Occipital lobe (tissue), 1 donor: ENCODE measurements at regions not wholly inside any gene's neighbourhood (a gene's known extent, or its start where the extent isn't known, plus 50 kb on each side); places are given as distances from the start of the nearest gene placed in this dataset.

Source experiments
- DNase-seq: peaks from one replicate; lab custom pipeline; 2025; lab: John Stamatoyannopoulos, UW

DNA sequence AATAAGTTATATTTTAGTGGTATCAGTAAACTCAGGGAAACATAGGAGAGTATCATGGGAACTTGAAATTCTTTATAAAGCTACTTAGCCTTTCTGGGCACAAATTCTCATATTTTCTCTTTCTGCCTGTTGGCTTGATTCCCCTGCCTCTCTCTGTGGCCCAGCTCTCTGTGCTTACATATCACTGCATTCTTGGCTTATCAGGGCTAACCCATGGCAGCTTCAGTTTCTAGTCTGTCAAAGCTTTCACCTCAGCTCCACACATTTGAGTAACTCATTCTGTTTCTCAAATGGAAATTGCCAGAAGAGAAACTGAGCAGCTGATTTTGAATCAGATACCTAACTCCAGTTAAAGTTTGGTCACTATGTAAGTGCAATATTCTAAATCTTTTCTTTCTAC lies 713.1 kb downstream of the DNAJB9 start:
- DNase-seq, result no peak

DNA sequence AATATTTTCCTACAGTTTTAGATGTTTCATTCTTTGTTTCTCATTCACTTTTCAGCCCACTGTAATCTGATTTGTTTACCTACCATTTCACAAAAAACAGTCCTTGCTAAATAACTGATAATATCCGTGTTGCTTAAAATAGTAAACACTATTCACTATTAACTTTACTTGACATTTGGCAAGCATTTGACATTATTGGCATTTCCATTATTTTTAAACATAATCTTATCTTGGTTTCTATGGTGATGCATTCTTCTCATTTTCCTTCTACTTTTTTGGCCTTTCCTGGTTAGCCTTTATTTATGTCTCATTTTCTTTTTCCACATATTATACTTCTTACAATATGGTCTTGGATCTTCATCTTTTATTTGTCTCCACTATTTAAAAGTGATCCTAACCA lies 715.3 kb downstream of the DNAJB9 start:
- DNase-seq, result no peak

DNA sequence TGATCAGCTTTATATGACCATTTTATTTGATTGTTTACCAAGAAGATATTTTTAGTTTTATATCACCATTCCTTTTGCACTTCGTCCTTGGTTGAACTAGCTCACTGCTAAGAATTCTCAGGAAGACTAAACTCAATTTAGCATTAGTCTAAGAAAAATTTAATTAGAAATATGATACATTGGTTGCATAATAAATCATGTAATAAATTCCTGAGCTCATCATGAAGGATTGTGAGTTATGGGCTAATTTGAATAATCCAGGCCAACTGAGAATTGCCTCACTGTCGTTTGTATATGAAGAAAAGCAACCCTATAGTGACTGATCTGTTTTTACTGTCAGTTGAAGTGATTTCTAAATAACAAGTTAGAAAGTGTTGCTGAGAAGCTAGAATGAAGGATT lies 725.5 kb downstream of the DNAJB9 start:
- DNase-seq, result no peak

DNA sequence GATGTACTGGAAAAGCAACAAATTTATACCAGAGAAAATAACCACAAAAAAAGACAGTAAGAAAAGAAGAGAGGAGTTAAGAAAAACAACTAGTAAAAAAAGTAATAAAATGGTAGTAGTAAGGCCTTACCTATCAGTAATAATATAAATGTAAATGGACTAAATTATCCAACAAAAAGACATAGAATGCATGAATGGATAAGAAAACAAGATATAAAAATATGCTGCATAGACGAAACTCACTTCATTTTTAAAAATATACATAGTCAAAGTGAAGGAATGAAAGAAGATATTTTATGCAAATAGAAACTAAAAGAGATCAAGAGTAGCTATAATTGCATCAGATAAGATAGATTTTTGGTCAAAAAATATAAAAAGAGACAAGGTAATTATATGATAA lies 739.1 kb downstream of the DNAJB9 start:
- no peak for DNase-seq

DNA sequence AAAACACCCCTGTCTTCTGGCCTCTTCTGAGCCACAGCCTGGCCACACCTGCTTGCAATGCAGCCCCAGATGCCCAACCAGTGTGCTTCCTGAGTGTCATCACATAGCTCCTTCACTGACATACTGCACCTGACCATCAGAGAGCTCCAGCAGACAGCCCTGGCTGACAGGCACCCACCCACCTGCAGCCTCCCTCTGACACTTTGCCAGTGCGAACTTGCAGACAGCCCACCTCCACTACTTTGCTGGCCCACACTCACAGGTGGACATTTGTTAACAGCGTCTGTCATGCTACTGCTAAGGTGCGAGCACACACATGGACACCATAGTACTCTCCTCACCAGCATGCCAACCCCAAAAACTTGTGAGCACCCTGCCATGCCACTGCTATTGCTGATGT lies 740.1 kb downstream of the DNAJB9 start:
- no peak for DNase-seq

DNA sequence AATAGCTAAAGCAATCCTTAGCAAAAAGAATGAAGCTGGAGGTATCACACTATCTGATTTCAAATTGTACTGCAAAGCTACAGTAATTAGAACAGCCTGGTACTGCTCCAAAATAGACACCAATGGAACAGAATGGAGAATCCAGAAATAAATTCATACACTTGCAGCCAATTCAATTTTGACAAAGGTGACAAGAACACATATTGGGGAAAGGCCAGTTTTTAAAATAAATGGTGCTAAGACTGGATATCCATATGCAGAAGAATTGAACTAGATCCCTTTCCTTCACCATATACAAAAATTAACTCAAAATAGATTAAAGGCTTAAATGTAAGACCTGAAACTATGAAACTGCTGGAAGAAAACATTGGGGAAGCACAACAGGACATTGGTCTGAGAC lies 748.5 kb downstream of the DNAJB9 start:
- DNase-seq, result no peak

DNA sequence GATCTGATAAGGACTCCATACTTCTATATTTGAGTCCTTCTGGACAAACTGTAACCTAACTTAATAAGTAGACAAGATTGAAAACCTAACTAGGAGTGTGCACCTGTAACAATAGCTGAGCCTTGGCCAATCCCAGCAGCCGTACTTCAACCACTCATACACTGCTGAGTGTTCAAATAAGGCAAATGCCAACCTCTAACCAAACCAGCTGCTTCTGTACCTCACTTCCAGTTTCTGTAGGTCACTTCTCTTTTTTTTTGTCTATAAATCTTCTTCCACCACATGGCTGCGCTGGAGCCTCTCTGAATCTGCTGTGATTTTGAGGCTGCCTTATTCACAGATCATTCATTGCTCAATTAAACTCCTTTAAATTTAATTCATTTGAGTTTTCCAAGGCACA lies 753.2 kb downstream of the DNAJB9 start:
- no peak for DNase-seq

DNA sequence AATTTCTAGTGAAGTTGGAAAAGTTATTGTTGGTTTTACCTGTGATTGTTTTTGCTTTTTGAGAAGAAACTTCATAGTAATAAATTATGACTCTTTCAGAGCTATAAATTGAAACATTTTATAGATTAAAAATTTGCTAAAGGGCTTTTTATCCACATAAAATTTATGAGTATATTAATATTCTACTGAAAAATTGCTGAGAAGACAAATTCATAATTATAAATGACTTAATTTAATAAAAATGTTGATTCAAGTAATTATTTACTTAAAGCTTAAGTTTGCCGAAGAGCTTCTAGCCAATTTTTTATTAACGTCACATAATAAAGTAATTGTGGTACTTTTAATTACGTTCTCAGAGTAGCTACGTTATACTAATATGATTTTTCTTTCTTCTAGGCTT lies 761.7 kb downstream of the DNAJB9 start:
- DNase-seq, result no peak

DNA sequence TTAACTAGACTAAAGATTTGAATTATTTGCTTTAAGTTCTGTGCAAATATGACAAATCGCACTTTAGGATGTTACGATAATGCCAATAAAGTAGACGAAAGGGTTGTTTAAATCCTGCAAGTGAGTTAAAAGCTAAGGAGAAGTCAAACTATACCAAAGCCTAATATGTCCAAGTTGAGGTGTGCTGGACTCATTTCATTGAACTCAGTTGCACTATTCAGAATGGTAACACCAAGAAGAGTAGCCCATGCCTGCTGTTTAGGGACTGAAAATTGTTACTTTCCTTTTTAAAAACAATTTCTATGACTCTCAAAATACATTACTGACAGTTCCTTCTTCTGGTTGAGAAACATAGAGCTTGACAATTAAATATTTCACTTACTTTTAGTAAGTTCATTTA lies 766.3 kb downstream of the DNAJB9 start:
- DNase-seq, result no peak

DNA sequence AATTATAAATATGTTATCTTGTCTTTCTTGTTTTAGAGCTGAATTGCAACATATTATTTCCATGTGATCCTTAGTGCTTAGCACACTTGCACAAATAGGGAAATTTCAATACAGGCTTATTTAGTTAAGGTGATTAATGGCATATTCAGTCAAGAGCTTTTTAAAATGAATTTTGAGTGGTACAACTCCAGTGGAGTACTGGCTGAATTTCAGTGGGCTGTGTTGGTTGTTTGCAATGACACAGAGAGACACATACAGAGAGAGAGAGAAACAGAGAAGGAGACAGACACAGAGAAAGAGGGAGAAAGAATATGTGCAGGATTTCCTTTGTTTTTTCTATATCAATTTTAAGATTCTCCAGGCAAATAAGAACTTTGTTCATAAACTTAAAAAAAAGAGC lies 766.9 kb downstream of the DNAJB9 start:
- DNase-seq, result no peak

DNA sequence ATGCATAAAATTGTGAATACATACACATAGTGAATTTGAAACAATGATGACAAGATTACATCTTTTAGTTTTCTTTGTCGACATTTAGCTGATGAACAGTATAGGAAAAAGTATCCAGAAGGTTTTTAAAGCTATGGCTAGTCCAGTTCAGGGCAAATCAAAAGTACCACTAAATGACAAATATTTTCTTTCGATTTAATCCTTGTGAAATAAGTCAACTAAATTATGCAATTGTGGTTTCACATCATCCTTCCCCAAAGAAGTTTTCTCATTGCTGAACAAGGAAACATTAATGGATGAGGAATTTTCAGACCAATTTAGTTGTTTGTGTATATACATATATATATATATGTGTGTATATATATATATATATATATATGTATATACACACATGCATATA lies 774.0 kb downstream of the DNAJB9 start:
- no peak for DNase-seq

DNA sequence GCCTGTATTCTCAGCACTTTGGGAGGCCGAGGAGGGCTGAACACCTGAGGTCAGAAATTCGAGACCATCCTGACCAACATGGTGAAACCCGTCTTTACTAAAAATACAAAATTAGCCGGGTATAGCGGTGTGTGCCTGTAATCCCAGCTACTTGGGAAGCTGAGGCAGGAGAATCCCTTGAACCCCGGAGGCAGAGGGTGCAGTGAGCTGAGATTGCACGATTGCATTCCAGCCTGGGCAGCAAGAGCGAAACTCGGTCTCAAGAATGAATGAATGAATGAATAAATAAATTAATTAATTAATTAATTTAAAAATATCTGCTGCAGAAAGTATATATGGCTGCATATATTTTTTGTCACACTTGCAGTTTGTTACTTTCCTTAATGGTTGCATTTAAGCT lies 781.8 kb downstream of the DNAJB9 start:
- DNase-seq, result no peak

DNA sequence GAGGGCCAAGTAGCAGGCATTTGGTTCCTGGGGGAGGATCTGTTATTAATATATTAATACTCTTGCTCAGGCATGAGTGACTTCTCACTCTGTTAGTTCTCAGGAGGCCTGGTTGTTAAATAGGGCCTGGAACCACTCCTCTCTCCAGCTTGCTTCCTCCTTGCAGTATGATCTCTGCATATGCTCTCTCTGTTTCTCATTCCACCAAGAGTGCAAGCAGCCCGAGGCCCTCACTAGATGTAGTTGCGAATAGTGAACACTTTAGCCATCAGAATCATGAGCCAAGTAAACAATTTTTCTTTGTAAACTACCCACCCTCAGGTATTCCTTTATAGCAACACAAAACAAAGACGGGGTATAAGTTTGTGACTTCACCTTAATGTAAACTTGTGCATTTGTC lies 784.3 kb downstream of the DNAJB9 start:
- DNase-seq, result no peak

DNA sequence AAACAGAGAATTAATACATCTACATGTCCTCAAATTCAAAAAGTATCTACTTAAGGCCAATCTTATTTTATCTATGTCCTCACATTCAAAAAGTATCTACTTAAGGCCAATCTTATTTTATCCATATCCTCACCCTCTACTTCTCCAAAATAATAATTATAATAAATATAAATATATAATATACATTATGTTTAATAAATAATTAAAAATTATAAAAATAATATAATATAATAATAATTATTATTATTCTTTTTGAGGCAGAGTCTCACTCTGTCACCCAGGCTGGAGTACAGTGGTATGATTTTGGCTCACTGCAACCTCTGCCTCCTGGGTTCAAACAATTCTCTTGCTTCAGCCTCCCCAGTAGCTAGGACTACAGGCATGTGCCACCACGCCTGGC lies 784.9 kb downstream of the DNAJB9 start:
- DNase-seq, result no peak

DNA sequence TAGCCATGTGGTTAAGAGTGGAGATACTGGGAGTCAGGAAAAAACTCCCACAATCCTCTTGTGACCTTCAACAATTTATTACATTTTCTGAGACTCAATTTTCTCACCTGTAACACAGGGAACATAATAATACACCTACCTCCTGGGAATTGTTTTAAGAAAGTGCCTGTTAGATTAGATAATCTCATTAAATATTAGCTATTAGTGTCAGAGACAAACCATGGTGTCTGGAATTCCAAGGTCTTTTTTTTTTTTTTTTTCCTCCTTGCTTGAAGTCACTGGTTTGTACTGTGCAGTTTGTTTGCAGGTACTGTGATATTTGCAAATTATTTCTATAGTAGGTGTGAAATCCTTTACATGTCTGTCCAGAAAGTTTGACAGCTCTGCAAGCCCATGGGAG lies 806.1 kb downstream of the DNAJB9 start:
- no peak for DNase-seq

DNA sequence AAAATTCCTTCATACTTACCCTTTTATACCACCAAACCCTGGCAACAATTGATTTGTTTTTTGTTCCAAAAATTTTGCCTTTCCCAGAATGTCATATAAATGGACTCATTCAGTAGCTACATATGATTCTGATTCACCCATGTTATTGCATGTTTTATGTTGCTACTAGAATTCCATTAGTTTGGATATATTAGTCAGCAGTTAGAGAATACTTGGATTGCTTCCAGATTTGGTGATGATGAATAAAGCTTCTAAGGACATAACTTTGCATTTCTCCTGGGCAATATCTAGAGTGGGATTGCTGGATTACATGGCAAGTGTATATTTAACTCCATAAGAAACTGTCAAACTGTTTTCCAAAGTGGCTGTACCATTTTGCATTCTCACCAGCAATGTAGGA lies 806.9 kb downstream of the DNAJB9 start:
- no peak for DNase-seq

DNA sequence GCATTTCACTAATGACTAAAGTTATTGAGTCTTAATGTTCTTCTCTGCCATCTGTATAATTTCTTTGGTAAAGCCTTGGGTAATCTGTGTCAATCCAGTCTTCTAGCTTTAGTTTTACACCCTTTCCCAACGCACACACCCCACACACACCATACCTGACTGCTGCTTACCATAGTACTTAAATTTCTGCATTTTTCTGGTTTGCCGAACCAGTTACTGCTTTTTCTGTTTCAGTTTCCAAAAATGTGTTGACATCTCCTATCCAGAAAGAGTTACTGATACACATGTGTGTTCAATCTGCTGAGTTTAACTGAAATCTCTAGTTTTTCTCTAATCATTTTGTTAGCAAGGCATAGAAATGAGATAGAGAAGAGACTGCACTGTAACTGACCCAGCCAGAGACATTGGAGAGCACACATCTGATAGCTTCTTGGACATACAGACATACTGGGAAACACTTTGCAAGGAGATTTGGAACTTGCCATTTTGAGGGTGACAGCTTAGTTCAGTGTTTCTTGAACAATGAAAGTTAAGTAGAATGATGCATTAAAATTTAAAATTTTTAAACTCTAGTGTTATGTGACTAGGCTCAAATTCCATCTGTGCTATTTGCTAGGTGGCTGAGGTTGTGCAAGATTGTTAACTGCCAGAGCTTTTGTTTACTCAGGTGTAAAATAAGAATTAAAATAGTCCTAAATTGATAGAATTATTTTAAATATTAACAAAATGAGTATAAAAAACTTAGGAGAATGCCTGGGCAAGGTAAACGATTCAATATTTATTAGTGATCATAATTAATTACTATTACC lies 807.6 kb downstream of the DNAJB9 start:
- DNase-seq, result no peak

DNA sequence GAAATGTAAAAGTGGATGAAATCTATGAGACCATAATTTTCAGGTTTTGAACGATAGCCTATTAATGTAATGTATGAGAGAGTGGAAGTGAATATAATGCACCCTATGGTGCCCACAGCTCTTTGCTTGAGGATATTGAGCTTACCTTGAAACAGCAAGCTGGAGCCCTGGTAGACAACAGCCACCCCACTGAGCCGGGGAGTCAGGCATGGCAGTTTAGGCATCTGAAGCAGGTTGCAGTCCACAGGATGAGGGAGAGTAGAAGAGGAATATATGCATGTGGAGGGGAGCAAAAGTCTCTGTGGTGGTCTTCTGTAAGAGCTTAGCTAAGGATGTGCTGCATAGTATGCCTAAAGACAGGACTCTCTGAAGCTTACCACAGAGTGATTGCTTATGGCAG lies 817.3 kb downstream of the DNAJB9 start:
- no peak for DNase-seq

DNA sequence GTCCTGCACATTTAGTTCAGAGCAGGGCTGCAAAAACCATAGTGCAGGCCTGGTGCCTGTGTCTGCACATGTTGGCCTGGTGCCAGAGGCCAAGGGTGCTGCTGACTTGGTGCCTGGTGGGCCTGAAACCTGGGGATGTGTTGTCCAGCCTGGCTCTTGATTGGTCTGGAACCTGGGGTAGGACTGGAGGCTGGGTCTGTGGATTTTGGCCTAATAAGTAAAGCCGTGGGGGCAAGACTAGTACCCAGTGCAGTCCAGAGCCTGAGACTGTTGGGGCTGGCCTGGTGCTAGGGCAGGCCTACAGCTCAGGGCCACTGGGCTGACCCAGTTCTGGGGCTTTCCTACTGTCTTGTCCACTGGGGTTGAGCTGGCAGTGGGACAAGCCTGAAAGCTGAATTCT lies 817.9 kb downstream of the DNAJB9 start:
- no peak for DNase-seq

DNA sequence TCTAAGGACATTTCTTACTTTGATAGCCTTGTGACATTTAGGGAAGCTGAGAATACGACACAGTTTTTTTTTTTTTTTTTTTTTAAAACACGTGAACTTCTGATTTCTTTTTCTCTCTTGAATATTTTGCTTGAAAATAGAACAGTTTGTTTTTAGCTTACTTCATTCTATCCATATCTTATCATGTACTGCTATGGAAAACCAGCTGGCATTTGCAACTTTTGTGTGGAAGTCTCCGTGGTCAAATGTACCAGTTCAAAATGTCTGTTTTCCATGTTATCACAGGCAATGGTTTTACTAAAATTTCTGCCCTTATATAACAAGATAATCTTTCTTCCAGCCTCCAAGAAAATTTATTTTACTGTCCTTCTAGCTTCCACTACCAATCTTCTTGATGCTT lies 821.6 kb downstream of the DNAJB9 start:
- DNase-seq, result no peak

DNA sequence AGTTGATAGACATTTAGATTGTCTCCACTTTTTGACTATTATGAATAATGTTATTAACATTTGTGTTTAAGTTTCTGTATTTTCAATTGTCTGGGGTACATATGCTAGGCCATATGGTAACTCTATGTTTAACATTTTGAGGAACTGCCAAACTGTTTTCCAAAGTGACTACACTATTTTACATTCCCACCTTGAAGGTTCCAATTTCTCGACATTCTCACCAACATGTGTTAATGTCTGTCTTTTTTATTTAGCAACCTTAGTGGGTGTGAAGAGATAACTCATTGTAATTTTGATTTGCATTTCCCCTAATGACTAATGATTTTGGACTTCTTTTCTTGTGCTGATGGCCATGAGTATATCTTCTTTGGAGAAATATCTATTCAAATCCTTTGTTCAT lies 832.4 kb downstream of the DNAJB9 start:
- no peak for DNase-seq

DNA sequence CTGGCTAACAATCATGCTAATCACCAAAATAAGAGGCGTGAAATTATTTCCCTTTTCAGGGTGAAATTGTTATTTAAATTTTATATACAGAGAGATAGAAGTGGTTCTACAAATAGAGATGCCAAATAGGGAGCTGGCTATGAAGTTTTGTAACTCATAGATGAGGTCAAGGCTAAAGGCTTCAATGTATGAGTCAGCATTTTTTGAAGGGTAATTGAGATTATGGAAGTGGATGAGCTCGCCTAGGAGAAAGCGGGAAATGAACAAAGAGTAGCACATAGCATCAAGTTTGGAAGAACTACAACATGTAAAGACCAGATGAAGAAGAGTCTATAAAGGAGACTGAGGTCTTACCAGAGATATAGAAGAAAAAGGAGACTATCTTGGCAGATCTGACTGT lies 838.1 kb downstream of the DNAJB9 start:
- DNase-seq, result no peak

DNA sequence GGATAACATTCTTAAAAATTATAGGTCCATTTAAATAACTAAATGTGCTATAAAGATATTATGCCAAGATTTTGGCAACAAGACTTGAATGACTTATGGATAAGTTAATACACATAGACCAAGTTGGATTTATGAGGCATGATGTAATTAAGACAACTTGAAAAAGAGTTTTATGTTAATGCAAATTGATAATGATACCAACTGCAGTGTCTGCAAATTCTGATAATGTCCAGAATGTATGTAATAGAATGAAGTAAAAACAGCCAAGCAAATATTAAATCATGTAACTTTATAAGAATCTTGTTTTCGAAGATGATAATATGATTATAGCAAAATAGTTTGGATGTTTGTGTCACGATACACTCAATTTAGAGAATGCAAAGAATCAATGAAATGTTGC lies 868.3 kb downstream of the DNAJB9 start:
- no peak for DNase-seq

DNA sequence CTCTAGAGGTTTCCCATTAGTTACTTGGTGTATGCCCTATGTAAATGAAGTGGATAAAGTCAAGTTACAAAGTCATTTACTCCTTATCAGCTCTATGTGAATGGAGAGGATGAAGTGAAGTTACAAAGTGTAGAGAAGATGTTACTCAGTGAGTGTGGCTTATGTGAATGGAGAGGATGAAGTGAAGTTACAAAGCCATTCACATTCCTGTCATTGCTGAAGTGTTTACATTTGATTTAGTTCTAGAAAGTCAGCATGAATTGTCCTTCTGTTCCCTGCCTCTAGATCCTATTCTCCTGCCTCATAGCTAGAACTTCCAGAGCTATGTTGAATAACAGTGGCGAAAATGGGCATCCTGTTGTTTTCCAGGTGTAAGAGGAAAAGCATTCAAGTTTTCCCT lies 880.1 kb downstream of the DNAJB9 start:
- no peak for DNase-seq
